ENCODE measurements at regions not wholly inside any gene's neighbourhood (a gene's known extent, or its start where the extent isn't known, plus 50 kb on each side); places are given as distances from the start of the nearest gene placed in this dataset.
A peak's percentile ranks its signal among the peaks of the same experiment; 100 is the strongest.

GRCh38 chr20:23152308-23152892 is 66.3 kb upstream of the CD93 start:
- Histone ChIP-seq H3K27ac (peak overlapping the region; percentile 63), H3K4me3 (no peak overlapping the region), H3K36me3 (no peaks in the 10 kb centered on the region), H3K4me1 (peaks cover 24% of the 10 kb centered on the region), H3K9me3 (no peaks in the 10 kb centered on the region), H3K27me3 (no peaks in the 10 kb centered on the region)
- no peak for TF ChIP-seq CTCF (IDR thresholded peaks at IDR 0.05)
- ATAC-seq, result peak; percentile 75
- DNase-seq, result no peak
- intact Hi-C loops (cut with DNase I), result no loop called here

- no peaks in the 10 kb centered on the region for H3K27me3 ChIP-seq
- intact Hi-C loops (cut with DNase I), result no loop called here
- no peak for DNase-seq
- peaks cover 30% of the 10 kb centered on the region for H3K4me1 ChIP-seq
- no peak for ATAC-seq
- H3K36me3 ChIP-seq, result no peaks in the 10 kb centered on the region
- peak overlapping the region; percentile 63 for H3K27ac ChIP-seq
- TF ChIP-seq CTCF (IDR thresholded peaks at IDR 0.05), result no peak
- no peaks in the 10 kb centered on the region for H3K9me3 ChIP-seq
- no peak overlapping the region for H3K4me3 ChIP-seq
Measured at GRCh38 chr20:23151885-23152284, 65.8 kb upstream of the CD93 start.

- DNase-seq (no peak), ATAC-seq (no peak)
- H3K27ac ChIP-seq, result no peak overlapping the region
- no peaks in the 10 kb centered on the region for H3K36me3 ChIP-seq
- no peaks in the 10 kb centered on the region for H3K9me3 ChIP-seq
- intact Hi-C loops (cut with DNase I), result no loop called here
- no peaks in the 10 kb centered on the region for H3K27me3 ChIP-seq
- no peak for TF ChIP-seq CTCF (IDR thresholded peaks at IDR 0.05)
- H3K4me1 ChIP-seq, result peaks cover 26% of the 10 kb centered on the region
- no peak overlapping the region for H3K4me3 ChIP-seq
Measured at GRCh38 chr20:23151008-23151703, 65.0 kb upstream of the CD93 start.

GRCh38 chr20:23150304-23151007 is 64.3 kb upstream of the CD93 start:
- intact Hi-C loops (cut with DNase I), result no loop called here
- no peak for DNase-seq
- Histone ChIP-seq H3K4me3 (no peak overlapping the region), H3K27me3 (no peaks in the 10 kb centered on the region), H3K9me3 (no peaks in the 10 kb centered on the region), H3K27ac (no peak overlapping the region), H3K4me1 (peaks cover 27% of the 10 kb centered on the region), H3K36me3 (no peaks in the 10 kb centered on the region)
- no peak for TF ChIP-seq CTCF (IDR thresholded peaks at IDR 0.05)
- no peak for ATAC-seq

GRCh38 chr20:23149623-23150279 is 63.6 kb upstream of the CD93 start:
- TF ChIP-seq CTCF (IDR thresholded peaks at IDR 0.05), result no peak
- Histone ChIP-seq H3K27me3 (no peaks in the 10 kb centered on the region), H3K27ac (no peak overlapping the region), H3K9me3 (no peaks in the 10 kb centered on the region), H3K4me1 (peaks cover 24% of the 10 kb centered on the region), H3K36me3 (no peaks in the 10 kb centered on the region), H3K4me3 (no peak overlapping the region)
- intact Hi-C loops (cut with DNase I), result no loop called here
- no peak for DNase-seq
- ATAC-seq, result no peak
